Ishikawa (cell line): ENCODE measurements at regions not wholly inside any gene's neighbourhood (a gene's known extent, or its start where the extent isn't known, plus 50 kb on each side); places are given as distances from the start of the nearest gene placed in this dataset.

Experiments used
- EP300 ChIP-seq: IDR thresholded peaks from 2 replicates; pipeline ENCODE4 v1.6.1; 2012; ENCODE audit warnings: borderline replicate concordance
- TEAD4 ChIP-seq: IDR thresholded peaks from 2 replicates; pipeline ENCODE4 v1.6.1; 2012
- TF ChIP-seq, protein P1 (sequence below): IDR thresholded peaks from 2 replicates; pipeline ENCODE4 v1.6.1; 2012; ENCODE audit warnings: low read depth, mild to moderate bottlenecking

DNA sequence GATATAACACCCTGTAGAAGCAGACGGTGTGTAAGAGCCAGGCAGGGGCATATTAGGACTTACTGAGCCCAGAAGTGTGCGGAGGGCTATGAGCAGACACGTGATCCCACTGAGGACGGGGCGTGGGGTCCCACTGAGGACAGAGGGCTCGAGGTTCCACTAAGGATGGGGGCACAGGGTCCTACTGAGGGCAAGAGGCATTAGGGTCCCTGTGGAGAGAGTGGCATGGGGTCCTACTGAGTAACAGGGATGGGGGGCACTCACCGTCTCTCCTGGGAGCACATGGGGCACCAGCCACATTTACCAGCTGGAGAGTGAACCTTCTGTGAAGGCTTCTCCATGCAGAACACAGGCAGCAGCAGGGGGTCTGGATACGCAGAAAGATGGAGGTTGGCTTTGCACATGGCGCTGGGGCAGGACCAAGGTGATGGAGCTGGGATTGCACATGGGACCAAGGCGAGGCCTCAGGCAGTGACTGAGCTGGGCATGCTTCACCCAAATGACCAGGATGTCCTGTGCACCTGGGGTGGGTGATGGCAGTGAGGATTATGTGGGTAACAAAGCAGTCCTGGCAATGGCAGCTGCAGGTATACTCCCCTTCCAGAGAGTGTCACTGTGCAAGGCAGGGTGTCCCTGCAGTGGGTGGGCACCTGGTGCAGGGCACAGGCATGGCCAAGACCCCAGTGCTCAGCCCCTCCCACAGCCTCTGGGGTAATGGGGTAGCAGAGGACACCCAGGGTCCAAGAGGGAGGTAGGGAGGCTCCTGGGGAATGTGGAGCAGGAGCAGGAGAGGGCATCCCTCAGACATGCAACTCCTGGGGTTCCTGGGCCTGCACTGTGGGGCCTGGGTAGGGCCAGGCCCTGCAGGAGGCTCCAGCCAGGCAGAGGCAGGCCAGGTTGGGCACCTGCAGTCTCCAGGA lies 278.1 kb downstream of the TCERG1L start:
- TF ChIP-seq EP300 (no peak), TEAD4 (no peak)
- TF ChIP-seq, protein P1, sequence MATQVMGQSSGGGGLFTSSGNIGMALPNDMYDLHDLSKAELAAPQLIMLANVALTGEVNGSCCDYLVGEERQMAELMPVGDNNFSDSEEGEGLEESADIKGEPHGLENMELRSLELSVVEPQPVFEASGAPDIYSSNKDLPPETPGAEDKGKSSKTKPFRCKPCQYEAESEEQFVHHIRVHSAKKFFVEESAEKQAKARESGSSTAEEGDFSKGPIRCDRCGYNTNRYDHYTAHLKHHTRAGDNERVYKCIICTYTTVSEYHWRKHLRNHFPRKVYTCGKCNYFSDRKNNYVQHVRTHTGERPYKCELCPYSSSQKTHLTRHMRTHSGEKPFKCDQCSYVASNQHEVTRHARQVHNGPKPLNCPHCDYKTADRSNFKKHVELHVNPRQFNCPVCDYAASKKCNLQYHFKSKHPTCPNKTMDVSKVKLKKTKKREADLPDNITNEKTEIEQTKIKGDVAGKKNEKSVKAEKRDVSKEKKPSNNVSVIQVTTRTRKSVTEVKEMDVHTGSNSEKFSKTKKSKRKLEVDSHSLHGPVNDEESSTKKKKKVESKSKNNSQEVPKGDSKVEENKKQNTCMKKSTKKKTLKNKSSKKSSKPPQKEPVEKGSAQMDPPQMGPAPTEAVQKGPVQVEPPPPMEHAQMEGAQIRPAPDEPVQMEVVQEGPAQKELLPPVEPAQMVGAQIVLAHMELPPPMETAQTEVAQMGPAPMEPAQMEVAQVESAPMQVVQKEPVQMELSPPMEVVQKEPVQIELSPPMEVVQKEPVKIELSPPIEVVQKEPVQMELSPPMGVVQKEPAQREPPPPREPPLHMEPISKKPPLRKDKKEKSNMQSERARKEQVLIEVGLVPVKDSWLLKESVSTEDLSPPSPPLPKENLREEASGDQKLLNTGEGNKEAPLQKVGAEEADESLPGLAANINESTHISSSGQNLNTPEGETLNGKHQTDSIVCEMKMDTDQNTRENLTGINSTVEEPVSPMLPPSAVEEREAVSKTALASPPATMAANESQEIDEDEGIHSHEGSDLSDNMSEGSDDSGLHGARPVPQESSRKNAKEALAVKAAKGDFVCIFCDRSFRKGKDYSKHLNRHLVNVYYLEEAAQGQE = no peak
